ENCODE measurements at regions not wholly inside any gene's neighbourhood (a gene's known extent, or its start where the extent isn't known, plus 50 kb on each side); places are given as distances from the start of the nearest gene placed in this dataset.

- TF ChIP-seq, protein P1, sequence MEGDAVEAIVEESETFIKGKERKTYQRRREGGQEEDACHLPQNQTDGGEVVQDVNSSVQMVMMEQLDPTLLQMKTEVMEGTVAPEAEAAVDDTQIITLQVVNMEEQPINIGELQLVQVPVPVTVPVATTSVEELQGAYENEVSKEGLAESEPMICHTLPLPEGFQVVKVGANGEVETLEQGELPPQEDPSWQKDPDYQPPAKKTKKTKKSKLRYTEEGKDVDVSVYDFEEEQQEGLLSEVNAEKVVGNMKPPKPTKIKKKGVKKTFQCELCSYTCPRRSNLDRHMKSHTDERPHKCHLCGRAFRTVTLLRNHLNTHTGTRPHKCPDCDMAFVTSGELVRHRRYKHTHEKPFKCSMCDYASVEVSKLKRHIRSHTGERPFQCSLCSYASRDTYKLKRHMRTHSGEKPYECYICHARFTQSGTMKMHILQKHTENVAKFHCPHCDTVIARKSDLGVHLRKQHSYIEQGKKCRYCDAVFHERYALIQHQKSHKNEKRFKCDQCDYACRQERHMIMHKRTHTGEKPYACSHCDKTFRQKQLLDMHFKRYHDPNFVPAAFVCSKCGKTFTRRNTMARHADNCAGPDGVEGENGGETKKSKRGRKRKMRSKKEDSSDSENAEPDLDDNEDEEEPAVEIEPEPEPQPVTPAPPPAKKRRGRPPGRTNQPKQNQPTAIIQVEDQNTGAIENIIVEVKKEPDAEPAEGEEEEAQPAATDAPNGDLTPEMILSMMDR (IDR thresholded peaks at IDR 0.05): no peak
- TF ChIP-seq MXD4 (CRISPR knock-in tag; IDR thresholded peaks at IDR 0.05; ENCODE audit: borderline replicate concordance) (no peak), SP1 (CRISPR knock-in tag; conservative IDR thresholded peaks at IDR 0.05) (no peak), NR1H2 (CRISPR knock-in tag; IDR thresholded peaks at IDR 0.05) (no peak), ZNF138 (CRISPR knock-in tag; conservative IDR thresholded peaks at IDR 0.05) (no peak), TEAD4 (CRISPR knock-in tag; IDR thresholded peaks at IDR 0.05) (no peak), IRF2 (CRISPR knock-in tag; IDR thresholded peaks at IDR 0.05; ENCODE audit: borderline replicate concordance, low read depth) (no peak)
- TF ChIP-seq, protein P2, sequence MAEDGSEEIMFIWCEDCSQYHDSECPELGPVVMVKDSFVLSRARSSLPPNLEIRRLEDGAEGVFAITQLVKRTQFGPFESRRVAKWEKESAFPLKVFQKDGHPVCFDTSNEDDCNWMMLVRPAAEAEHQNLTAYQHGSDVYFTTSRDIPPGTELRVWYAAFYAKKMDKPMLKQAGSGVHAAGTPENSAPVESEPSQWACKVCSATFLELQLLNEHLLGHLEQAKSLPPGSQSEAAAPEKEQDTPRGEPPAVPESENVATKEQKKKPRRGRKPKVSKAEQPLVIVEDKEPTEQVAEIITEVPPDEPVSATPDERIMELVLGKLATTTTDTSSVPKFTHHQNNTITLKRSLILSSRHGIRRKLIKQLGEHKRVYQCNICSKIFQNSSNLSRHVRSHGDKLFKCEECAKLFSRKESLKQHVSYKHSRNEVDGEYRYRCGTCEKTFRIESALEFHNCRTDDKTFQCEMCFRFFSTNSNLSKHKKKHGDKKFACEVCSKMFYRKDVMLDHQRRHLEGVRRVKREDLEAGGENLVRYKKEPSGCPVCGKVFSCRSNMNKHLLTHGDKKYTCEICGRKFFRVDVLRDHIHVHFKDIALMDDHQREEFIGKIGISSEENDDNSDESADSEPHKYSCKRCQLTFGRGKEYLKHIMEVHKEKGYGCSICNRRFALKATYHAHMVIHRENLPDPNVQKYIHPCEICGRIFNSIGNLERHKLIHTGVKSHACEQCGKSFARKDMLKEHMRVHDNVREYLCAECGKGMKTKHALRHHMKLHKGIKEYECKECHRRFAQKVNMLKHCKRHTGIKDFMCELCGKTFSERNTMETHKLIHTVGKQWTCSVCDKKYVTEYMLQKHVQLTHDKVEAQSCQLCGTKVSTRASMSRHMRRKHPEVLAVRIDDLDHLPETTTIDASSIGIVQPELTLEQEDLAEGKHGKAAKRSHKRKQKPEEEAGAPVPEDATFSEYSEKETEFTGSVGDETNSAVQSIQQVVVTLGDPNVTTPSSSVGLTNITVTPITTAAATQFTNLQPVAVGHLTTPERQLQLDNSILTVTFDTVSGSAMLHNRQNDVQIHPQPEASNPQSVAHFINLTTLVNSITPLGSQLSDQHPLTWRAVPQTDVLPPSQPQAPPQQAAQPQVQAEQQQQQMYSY (CRISPR knock-in tag; IDR thresholded peaks at IDR 0.05): no peak
- TF ChIP-seq, protein P3, sequence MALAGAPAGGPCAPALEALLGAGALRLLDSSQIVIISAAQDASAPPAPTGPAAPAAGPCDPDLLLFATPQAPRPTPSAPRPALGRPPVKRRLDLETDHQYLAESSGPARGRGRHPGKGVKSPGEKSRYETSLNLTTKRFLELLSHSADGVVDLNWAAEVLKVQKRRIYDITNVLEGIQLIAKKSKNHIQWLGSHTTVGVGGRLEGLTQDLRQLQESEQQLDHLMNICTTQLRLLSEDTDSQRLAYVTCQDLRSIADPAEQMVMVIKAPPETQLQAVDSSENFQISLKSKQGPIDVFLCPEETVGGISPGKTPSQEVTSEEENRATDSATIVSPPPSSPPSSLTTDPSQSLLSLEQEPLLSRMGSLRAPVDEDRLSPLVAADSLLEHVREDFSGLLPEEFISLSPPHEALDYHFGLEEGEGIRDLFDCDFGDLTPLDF (CRISPR knock-in tag; IDR thresholded peaks at IDR 0.05): no peak
- TF ChIP-seq, protein P4, sequence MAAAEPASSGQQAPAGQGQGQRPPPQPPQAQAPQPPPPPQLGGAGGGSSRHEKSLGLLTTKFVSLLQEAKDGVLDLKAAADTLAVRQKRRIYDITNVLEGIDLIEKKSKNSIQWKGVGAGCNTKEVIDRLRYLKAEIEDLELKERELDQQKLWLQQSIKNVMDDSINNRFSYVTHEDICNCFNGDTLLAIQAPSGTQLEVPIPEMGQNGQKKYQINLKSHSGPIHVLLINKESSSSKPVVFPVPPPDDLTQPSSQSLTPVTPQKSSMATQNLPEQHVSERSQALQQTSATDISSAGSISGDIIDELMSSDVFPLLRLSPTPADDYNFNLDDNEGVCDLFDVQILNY (CRISPR knock-in tag; IDR thresholded peaks at IDR 0.05): no peak
Observed at GRCh38 chr12:97006585-97006984, 99.5 kb downstream of the NEDD1 start.

Data from WTC11 (cell line).